Mesenchymal stem cell (in vitro differentiated cells and primary cell): ENCODE measurements at regions not wholly inside any gene's neighbourhood (a gene's known extent, or its start where the extent isn't known, plus 50 kb on each side); places are given as distances from the start of the nearest gene placed in this dataset.
"Not testable (repeated sequence)": the region's sequence is repeated elsewhere in the genome, so short reads cannot be mapped to it uniquely, and the experiment has no call there.

Source experiments
- DNase-seq: peaks from one replicate; pipeline ENCODE4 v3.0.0-alpha.2; 2013
- H2AFZ ChIP-seq: one replicate; pipeline ENCODE4 v1.6.1; 2013; ENCODE audit warnings: low read depth, mild to moderate bottlenecking, control low read depth, inconsistent platforms, low read length, moderate library complexity
- H2AK5ac ChIP-seq: 2 replicates; pipeline ENCODE4 v1.6.1; 2013; ENCODE audit warnings: low read length, moderate library complexity, mild to moderate bottlenecking, inconsistent platforms; ENCODE audit not compliant: severe bottlenecking
- H2BK120ac ChIP-seq: one replicate; pipeline ENCODE4 v1.6.1; 2013; ENCODE audit warnings: low read depth, mild to moderate bottlenecking, inconsistent platforms, low read length, moderate library complexity
- H2BK12ac ChIP-seq, 2 experiments: one replicate each; pipeline ENCODE4 v1.6.1; 2013; ENCODE audit warnings: inconsistent platforms in 2 of 2, low read length in 2 of 2, mild to moderate bottlenecking in 2 of 2, moderate library complexity in 2 of 2, control low read depth in 1 of 2
- H2BK15ac ChIP-seq: one replicate; pipeline ENCODE4 v1.6.1; 2013; ENCODE audit warnings: mild to moderate bottlenecking, low read depth, inconsistent platforms; ENCODE audit not compliant: poor library complexity, severe bottlenecking
- H2BK5ac ChIP-seq: 2 replicates; pipeline ENCODE4 v1.6.1; 2013; ENCODE audit warnings: low read depth, mild to moderate bottlenecking, low read length, control low read depth, inconsistent platforms; ENCODE audit not compliant: poor library complexity, severe bottlenecking
- H3K14ac ChIP-seq, 2 experiments: one replicate each; pipeline ENCODE4 v1.6.1; 2013; ENCODE audit warnings: inconsistent platforms in 2 of 2, low read length in 2 of 2, control low read depth in 1 of 2, mild to moderate bottlenecking in 1 of 2, moderate library complexity in 1 of 2
- H3K18ac ChIP-seq, 2 experiments: one replicate each; pipeline ENCODE4 v1.6.1; 2013; ENCODE audit warnings: inconsistent platforms in 2 of 2, low read length in 2 of 2, control low read depth in 1 of 2, low read depth in 1 of 2, mild to moderate bottlenecking in 1 of 2
- H3K23ac ChIP-seq, 2 experiments: one replicate each; pipeline ENCODE4 v1.6.1; 2013; ENCODE audit warnings: inconsistent platforms in 2 of 2, low read length in 2 of 2, mild to moderate bottlenecking in 2 of 2, moderate library complexity in 2 of 2, control low read depth in 1 of 2
- H3K27ac ChIP-seq: 2 replicates; pipeline ENCODE4 v1.5.1; 2013; ENCODE audit warnings: mild to moderate bottlenecking, moderate library complexity, low read length, control low read depth, inconsistent platforms; ENCODE audit not compliant: poor library complexity, severe bottlenecking
- H3K27me3 ChIP-seq, 2 experiments: 2 replicates each; pipeline versions ENCODE4 v1.6.1 to v1.7.0; 2013; ENCODE audit warnings: low read length in 2 of 2, mild to moderate bottlenecking in 2 of 2, moderate library complexity in 2 of 2, control low read depth in 1 of 2, inconsistent platforms in 1 of 2; ENCODE audit not compliant: control insufficient read depth in 1 of 2, insufficient read depth in 1 of 2
- H3K36me3 ChIP-seq, 2 experiments: 2 replicates each; pipeline versions ENCODE4 v1.6.1 to v1.7.0; 2013; ENCODE audit warnings: low read length in 2 of 2, control low read depth in 1 of 2, inconsistent platforms in 1 of 2, low read depth in 1 of 2, mild to moderate bottlenecking in 1 of 2; ENCODE audit not compliant: insufficient read depth in 2 of 2, control insufficient read depth in 1 of 2
- H3K4ac ChIP-seq, 2 experiments: one replicate each; pipeline ENCODE4 v1.6.1; 2013; ENCODE audit warnings: inconsistent platforms in 2 of 2, low read length in 2 of 2, mild to moderate bottlenecking in 2 of 2, moderate library complexity in 2 of 2, control low read depth in 1 of 2, low read depth in 1 of 2
- H3K4me1 ChIP-seq: 2 replicates; pipeline ENCODE4 v1.6.1; 2013; ENCODE audit warnings: low read depth, low read length, control low read depth; ENCODE audit not compliant: control insufficient read depth, insufficient read depth
- H3K4me2 ChIP-seq: 2 replicates; pipeline ENCODE4 v1.6.1; 2013; ENCODE audit warnings: low read length, mild to moderate bottlenecking, inconsistent platforms; ENCODE audit not compliant: poor library complexity, severe bottlenecking
- H3K4me3 ChIP-seq, 2 experiments: 2 replicates each; pipeline versions ENCODE4 v1.5.1 to v1.7.0; 2013; ENCODE audit warnings: low read length in 2 of 2, mild to moderate bottlenecking in 2 of 2, control low read depth in 1 of 2, low read depth in 1 of 2; ENCODE audit not compliant: insufficient read depth in 1 of 2
- H3K79me1 ChIP-seq: replicated peaks from 2 replicates; pipeline ENCODE4 v1.6.1; 2013; ENCODE audit warnings: mild to moderate bottlenecking, control low read depth, low read length, inconsistent platforms; ENCODE audit not compliant: poor library complexity, severe bottlenecking
- H3K9ac ChIP-seq: 2 replicates; pipeline ENCODE4 v1.7.0; 2013; ENCODE audit warnings: mild to moderate bottlenecking, low read length, moderate library complexity
- H3K9me3 ChIP-seq: 2 replicates; pipeline ENCODE4 v1.7.0; 2013; ENCODE audit warnings: mild to moderate bottlenecking, low read length; ENCODE audit not compliant: control insufficient read depth
- H4K8ac ChIP-seq: one replicate; pipeline ENCODE4 v1.6.1; 2013; ENCODE audit warnings: inconsistent platforms, mild to moderate bottlenecking, low read length, moderate library complexity
- H4K91ac ChIP-seq: one replicate; pipeline ENCODE4 v1.6.1; 2013; ENCODE audit warnings: mild to moderate bottlenecking, low read length, inconsistent platforms
- WGBS: methylation state at CpG from one replicate; pipeline ENCODE4 v1.1.7; 2013; ENCODE audit warnings: mixed read lengths; 5-methylcytosine and 5-hydroxymethylcytosine counted together

DNA sequence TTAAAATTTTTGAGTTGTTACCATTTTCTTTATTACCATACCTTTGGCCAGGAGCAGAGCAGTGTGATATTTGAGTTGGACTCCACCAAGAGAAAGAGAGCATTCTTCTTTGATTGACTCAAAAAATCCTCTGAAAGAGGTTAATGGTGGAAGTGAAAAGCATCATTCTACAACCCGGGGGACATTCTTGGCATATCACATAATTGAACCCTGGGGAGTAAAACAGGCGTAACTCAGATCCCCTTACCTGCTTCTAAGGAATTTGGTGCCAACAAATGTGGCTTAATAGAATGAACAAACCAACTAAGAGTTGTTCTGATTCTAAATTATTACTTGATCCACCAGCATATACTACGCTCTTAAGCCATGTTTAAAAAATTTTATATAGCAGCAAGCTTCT lies 351.1 kb upstream of the DEPDC1 start:
- Histone ChIP-seq H2AFZ (no peak overlapping the region), H3K9me3 (no peaks in the 10 kb centered on the region)
- WGBS: 83% methylated on average over 1 of the region's 3 CpGs

GRCh38 chr1:68868606-68869005 lies 371.7 kb upstream of the DEPDC1 start:
- no peak for DNase-seq
- no peak overlapping the region for H3K9ac ChIP-seq
- H3K79me1 ChIP-seq: no peaks in the 10 kb centered on the region
- no peaks in the 10 kb centered on the region for H3K27me3 ChIP-seq
- no peak overlapping the region for H2BK15ac ChIP-seq
- no peaks in the 10 kb centered on the region for H3K4me1 ChIP-seq
- 60% methylated on average over 1 of the region's 2 CpGs for WGBS
- no peak overlapping the region for H2BK120ac ChIP-seq
- peaks cover 15% of the 10 kb centered on the region for H3K9me3 ChIP-seq
- H3K14ac ChIP-seq: no peak overlapping the region
- no peak overlapping the region for H3K4me3 ChIP-seq
- no peak overlapping the region for H4K91ac ChIP-seq
- no peak overlapping the region for H2BK12ac ChIP-seq
- no peak overlapping the region for H4K8ac ChIP-seq
- H2AK5ac ChIP-seq: no peak overlapping the region
- no peak overlapping the region for H2BK5ac ChIP-seq
- H3K27ac ChIP-seq: no peak overlapping the region
- no peak overlapping the region for H3K4ac ChIP-seq
- no peaks in the 10 kb centered on the region for H3K36me3 ChIP-seq
- no peak overlapping the region for H3K18ac ChIP-seq
- no peak overlapping the region for H2AFZ ChIP-seq
- H3K23ac ChIP-seq: no peak overlapping the region
- H3K4me2 ChIP-seq: no peak overlapping the region

More for the DNA sequence above, 351.1 kb upstream of the DEPDC1 start:
- DNase-seq: no peak
- no peaks in the 10 kb centered on the region for H3K27me3 ChIP-seq
- no peak overlapping the region for H4K91ac ChIP-seq
- H3K4me2 ChIP-seq: no peak overlapping the region
- H2BK5ac ChIP-seq: no peak overlapping the region
- no peak overlapping the region for H3K14ac ChIP-seq
- H4K8ac ChIP-seq: no peak overlapping the region
- no peak overlapping the region for H2AK5ac ChIP-seq
- H3K36me3 ChIP-seq: no peaks in the 10 kb centered on the region
- no peak overlapping the region for H2BK15ac ChIP-seq
- H3K4ac ChIP-seq: no peak overlapping the region
- no peaks in the 10 kb centered on the region for H3K4me1 ChIP-seq
- H3K27ac ChIP-seq: no peak overlapping the region
- no peaks in the 10 kb centered on the region for H3K79me1 ChIP-seq
- H3K18ac ChIP-seq: no peak overlapping the region
- H3K9ac ChIP-seq: no peak overlapping the region
- H2BK120ac ChIP-seq: no peak overlapping the region
- H3K4me3 ChIP-seq: no peak overlapping the region
- no peak overlapping the region for H2BK12ac ChIP-seq
- no peak overlapping the region for H3K23ac ChIP-seq

- no peak overlapping the region for H3K14ac ChIP-seq
- H2AK5ac ChIP-seq: no peak overlapping the region
- H2BK15ac ChIP-seq: no peak overlapping the region
- H3K23ac ChIP-seq: no peak overlapping the region
- H3K79me1 ChIP-seq: no peaks in the 10 kb centered on the region
- no peak overlapping the region for H3K27ac ChIP-seq
- H2BK12ac ChIP-seq: no peak overlapping the region
- no peaks in the 10 kb centered on the region for H3K36me3 ChIP-seq
- H4K91ac ChIP-seq: no peak overlapping the region
- no peak overlapping the region for H3K4ac ChIP-seq
- H3K9me3 ChIP-seq: peaks cover 11% of the 10 kb centered on the region
- no peak overlapping the region for H3K4me2 ChIP-seq
- H3K9ac ChIP-seq: no peak overlapping the region
- no peak overlapping the region for H4K8ac ChIP-seq
- H2BK120ac ChIP-seq: no peak overlapping the region
- no peak overlapping the region for H3K18ac ChIP-seq
- WGBS: 40% methylated on average over 1 of the region's 2 CpGs
- no peak overlapping the region for H2AFZ ChIP-seq
- DNase-seq: no peak
- no peaks in the 10 kb centered on the region for H3K27me3 ChIP-seq
- H2BK5ac ChIP-seq: no peak overlapping the region
- H3K4me1 ChIP-seq: no peaks in the 10 kb centered on the region
- H3K4me3 ChIP-seq: no peak overlapping the region
These were observed 376.3 kb upstream of the DEPDC1 start for GRCh38 chr1:68873144-68873543.

DNA sequence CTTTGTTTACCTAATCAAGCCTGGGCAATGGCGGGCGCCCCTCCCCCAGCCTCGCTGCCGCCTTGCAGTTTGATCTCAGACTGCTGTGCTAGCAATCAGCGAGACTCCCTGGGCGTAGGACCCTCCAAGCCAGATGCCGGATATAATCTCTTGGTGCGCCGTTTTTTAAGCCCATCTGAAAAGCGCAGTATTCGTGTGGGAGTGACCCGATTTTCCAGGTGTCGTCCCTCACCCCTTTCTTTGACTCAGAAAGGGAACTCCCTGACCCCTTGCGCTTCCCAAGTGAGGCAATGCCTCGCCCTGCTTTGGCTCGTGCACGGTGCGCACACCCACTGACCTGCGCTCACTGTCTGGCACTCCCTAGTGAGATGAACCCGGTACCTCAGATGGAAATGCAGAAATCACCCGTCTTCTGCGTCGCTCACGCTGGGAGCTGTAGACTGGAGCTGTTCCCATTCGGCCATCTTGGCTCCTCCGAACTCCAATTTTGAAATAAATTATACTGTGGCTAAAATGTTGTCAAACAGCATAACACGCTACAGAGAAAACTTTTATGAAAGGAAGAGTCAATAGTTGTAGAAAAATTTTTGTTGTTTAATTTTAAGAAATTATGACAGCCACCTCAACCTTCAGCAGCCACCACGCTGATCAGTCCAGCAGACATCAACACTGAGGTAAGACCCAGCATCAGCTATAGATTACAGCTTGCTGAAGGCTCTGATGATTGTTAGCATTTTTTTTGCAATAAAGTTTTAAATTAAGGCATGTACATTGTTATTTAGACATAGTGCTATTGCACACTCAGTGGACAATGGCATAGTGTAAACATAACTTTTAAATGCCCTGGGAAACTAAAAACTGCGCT lies 384.7 kb upstream of the DEPDC1 start:
- H2BK5ac ChIP-seq, H3K9me3 ChIP-seq, H2AFZ ChIP-seq, H3K4ac ChIP-seq, H3K18ac ChIP-seq, H2BK120ac ChIP-seq, DNase-seq, H2AK5ac ChIP-seq, H3K27ac ChIP-seq, H3K27me3 ChIP-seq, H3K14ac ChIP-seq, H3K4me3 ChIP-seq, H4K8ac ChIP-seq, H3K79me1 ChIP-seq, H3K4me2 ChIP-seq, H4K91ac ChIP-seq, H2BK12ac ChIP-seq, H3K9ac ChIP-seq, H3K4me1 ChIP-seq, H2BK15ac ChIP-seq, H3K23ac ChIP-seq, H3K36me3 ChIP-seq: not testable (repeated sequence)
- WGBS: 55% methylated on average over 19 of the region's 29 CpGs
